NOMO-1 treated with DMSO at 0.1 percent for 48 hours (cell line): ENCODE measurements at regions not wholly inside any gene's neighbourhood (a gene's known extent, or its start where the extent isn't known, plus 50 kb on each side); places are given as distances from the start of the nearest gene placed in this dataset.

Experiments used
- DNase-seq: peaks from one replicate; lab custom pipeline; 2025; ENCODE audit not compliant: unreplicated experiment; lab: John Stamatoyannopoulos, UW

DNA sequence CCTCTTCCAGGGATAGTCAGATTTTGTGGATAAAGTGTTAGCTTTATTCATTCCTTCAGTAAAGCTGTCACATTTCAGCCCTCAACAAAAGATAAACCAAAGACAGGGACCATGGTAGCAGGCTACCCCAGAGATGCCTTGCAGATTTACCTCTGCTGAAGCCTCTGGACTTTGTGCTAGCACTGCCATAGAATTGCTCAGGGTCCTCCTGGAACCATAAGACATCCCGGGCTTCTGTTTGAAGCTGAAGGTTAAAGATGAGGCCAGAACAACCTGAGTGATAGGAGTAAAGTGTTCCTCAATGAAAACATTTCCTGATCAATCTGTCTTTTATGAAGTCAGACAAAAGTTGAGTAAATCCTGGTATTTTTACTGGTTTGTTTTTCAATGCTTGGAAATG is 57.5 kb upstream of the ARL15 start:
- no peak for DNase-seq

DNA sequence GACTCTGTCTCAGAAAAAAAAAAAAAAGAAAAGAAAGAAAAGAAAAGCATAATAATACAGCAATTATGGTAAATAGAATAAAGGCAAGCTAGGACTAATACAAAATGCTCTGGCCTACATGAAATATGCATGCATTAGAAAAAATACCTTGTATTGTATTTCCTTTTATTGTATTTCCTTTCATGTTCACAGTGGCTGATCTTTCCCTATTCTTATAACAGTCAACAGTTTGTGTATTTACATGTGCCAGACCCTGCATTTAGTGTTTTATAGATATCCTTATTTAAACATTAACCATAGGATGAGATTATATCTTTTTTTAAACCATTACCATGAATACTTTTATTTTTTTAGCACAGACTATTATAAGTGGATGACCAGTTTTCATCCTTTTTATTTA is 56.3 kb upstream of the ARL15 start:
- no peak for DNase-seq

DNA sequence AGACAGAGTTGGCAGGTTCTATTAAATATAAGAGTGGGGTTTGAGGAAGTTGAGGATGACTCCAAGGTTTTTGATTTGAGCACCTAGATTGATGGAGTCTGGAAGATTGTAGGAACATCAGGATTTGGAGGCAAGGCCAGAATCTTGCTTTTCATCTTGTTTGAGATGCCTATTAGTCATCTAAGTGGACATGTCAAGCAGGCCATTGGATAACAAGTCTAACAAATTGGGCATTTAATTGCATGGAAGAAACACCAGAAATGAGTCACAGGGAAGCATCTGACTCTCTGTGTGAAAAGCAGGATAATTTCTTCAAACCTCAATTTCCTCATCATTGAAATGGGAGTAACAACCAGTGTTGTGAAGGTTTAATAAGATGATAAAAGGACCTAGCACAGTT is 53.3 kb upstream of the ARL15 start:
- DNase-seq: no peak

DNA sequence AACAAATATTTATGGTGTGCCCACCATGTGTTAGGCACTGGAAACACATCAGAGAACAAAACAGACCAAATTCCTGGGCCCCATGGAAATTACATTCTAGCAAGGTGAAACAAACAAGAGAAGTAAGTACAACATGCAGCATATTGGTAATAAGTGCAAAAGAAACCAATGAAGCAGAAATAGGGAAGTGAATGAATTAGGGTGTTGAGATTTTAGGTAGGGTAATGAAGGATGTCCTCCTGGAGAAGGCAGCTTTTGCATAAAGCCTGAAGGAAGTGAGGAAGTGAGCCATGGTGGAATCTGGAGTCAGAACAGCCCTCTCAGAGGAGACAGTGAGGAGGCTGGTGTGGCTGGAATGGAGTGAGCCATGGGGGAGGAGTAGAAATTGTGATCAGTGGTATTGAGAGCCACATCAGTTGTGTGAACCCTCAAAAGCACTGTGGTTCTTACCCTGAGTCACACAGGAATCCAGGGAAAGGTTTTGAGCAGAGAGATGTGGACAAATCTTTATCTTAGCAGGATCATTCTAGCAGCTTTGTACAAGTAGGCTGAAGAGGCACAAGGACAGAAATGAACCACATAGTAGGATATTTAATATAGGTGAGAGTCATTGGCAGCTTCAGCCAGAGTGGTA is 52.7 kb upstream of the ARL15 start:
- no peak for DNase-seq

DNA sequence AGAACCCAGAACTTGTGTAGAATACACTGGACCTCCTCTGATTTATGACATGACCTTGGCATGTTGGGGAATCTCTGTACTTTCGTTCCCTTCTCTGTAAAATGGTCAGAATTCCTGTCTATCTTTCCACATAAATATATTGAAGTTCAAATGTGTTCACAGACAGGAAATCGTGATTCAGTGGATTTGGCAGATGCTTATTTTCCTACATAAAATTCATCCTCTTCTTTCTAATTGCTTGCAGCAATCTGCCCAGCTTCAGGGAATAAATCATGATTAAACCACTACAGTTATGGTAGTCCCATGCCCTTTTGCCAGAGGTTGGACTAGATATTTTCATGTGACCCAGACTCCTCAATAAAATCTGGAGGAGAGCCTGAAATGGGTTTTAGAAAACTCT is 52.1 kb upstream of the ARL15 start:
- DNase-seq: no peak

DNA sequence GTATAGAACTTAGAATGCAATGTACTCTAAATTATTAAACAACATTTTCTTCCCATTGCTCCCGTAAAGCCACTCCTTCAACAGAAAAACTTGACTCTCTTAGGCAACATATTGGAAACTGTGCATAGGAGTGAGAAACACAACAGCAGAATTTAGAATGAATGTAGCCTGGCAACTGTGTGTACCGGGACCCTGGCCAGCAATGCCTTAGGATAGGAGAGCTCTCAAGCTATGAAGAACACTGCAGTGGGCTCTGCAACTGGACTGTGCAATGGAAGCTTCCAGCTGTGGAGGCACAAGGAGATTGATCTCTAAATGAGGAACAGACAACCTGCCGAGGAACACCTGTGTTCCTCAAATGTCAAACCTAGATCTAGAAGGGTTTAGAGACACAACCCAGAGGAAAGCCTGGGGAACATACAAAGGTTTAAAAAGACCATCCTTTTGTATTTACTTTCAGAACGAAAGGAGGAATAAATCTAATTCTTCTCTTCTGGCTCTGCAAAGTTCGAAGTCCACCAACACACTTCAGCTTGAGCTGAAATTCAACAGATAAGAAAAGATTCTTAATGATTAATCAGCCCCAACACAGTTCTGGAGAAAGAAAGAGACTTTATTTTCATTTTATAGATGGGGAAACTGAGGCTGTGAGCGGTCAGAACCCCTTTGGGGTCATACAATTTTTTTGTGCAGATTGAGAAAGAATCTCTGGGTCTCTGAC is 51.5 kb upstream of the ARL15 start:
- DNase-seq: no peak

DNA sequence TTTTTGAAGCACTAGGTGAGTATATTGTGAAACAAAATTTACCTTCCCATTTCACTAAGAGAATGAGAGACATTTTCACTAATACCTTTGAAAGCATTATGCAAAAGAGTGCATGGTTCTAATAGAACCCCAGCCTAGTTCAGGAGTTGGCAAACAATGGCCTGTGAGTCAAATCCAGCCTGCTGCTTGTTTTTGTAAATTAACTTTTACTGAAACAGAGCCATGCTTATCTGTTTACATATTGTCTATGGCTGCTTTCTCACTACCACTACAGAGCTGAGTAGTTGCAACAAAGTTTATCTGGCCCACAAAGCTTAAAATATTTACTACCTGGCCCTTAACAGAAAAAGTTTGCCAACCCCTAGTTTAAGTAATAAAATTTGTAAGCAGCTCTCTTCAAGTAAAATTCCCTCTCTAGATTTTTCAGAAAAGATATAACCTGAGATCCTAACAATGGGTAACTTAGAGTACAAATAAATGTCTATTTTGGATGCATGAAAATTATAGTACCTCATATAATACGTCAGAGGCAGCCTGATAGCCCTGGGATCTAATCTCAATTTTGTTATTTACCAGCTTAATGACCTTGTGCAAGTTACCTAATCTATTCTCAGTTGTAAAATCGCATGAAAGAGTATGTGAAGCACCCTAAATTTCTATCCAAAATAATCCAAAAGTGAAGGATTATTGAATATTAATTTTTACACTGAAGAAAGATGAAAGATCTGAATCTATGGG is 50.7 kb upstream of the ARL15 start:
- DNase-seq: no peak
